ENCODE measurements at regions not wholly inside any gene's neighbourhood (a gene's known extent, or its start where the extent isn't known, plus 50 kb on each side); places are given as distances from the start of the nearest gene placed in this dataset.
"Not testable (repeated sequence)": the region's sequence is repeated elsewhere in the genome, so short reads cannot be mapped to it uniquely, and the experiment has no call there.

DNA sequence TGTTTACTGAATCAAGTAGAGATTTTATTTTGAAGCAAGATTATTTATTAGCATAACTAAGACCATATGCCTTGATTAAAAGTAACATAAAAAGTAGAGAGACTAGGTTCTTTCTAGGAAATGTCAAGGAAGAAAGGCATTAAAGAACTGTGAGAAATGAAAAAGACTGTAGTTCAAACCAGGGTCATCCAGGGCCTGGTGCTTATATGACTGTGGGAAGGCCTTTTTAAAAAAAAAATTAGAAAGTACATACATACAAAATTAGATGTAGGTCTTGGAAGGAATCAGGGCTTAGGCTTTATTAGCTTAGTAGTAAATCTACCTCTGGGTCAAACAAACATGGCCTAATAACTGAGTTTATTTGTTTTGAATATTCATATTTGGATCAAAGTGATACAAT, 173.9 kb upstream of the TBL1XR1 start:
- DNase-seq (ENCODE audit: low read depth, low spot score): no peak
- H3K4me3 ChIP-seq (ENCODE audit: low read length): no peak overlapping the region

DNA sequence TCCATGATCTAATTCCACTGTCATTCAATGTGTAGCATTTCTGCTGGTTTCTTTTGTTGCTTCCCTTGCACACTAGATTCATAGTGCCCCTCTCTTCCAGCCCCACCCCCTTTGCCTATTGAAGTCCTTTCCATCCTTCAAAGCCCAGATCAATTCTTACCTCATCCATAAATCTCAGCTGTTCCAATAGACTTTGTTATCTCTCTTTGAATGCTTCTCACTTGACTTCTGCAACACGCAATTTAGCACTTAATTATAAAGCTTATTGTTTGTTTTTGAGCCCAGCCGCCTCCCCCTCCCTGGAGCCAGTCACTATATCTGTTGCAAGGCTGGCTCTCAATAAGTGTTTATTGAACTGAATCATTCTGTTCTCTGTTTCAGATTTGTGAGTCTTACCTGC, 174.6 kb upstream of the TBL1XR1 start:
- DNase-seq (ENCODE audit: low read depth, low spot score): no peak
- no peak overlapping the region for H3K4me3 ChIP-seq (ENCODE audit: low read length)

DNA sequence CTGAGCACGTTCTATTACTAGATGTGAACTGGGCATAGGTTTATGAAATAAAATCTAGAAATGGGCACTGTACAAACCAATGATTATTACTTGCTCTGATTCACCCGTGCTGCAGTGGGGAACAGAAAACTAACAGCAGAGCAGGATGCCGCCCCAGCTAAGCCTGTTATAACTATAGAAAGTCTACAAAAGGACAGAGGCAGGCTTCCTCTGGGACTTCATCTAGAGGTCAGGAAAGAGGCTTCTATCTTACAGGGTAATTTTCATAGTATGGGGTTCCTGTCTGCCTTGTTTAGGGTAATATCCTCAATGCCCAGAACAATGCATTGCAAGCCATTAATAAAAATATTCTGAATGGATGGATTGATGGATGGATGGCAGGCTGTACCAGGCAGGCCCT, 177.0 kb upstream of the TBL1XR1 start:
- H3K4me3 ChIP-seq (ENCODE audit: low read length): no peak overlapping the region

DNA sequence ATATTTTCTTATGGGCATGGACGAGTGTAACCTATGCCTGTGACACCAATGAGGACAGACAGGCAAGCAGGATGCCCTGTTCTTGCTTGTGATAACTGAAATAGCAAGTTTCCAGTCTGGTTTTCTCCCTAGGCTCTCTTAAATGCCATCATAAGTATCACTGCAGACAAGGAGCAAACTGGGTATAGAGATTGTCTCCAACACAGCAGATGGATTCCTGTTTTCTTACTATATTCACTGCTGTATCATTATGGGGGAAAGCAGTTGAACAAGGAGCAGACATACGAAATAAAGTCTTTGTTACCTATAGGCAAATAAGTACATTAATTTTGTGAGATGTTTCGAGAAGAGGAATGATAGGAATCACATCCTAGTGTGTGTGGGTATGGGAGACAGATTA, 178.0 kb upstream of the TBL1XR1 start:
- no peak for DNase-seq (ENCODE audit: low read depth, low spot score)
- no peak overlapping the region for H3K4me3 ChIP-seq (ENCODE audit: low read length)

More for the DNA sequence above, 177.0 kb upstream of the TBL1XR1 start:
- no peak for DNase-seq (ENCODE audit: low read depth, low spot score)

DNA sequence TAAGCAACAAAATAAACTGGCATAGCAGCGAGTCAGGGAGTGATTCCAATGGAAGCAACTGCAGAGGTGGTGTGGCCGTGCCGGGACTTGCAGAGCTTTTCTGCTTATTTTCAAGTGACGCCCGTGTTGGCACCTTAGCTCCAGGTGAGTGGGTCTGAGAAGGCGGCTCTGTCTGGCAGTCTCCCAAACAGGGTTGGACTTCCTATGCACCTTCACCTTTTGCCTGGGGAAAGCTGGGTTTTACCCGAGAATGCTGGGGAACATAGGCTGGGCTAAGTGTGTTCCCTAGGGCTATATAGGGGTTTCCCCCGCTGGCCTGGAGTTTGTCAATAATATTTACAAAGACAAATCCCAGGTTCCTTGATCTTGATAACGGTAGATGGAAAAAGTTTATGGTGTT, 179.9 kb upstream of the TBL1XR1 start:
- H3K4me3 ChIP-seq (ENCODE audit: low read length): no peak overlapping the region
- DNase-seq (ENCODE audit: low read depth, low spot score): no peak

DNA sequence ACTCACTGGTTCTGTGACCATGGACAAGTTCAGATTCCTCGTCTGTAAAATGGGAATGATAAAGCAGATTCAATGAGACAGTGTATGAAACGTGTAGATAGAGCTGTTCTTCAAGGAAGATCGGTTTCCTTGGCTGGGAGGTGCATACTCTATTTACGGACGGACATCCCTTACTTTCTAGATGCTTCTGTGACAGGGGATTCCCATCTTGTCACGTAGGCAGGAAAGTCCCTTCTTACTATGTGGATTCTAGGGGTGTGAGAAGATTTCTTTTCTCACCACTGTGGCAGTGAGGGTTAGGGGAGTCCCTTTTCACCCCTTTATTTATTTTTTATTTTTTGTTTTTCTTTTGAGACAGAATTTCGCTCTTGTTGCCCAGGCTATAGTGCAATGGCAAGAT, 180.9 kb upstream of the TBL1XR1 start:
- no peak for DNase-seq (ENCODE audit: low read depth, low spot score)

DNA sequence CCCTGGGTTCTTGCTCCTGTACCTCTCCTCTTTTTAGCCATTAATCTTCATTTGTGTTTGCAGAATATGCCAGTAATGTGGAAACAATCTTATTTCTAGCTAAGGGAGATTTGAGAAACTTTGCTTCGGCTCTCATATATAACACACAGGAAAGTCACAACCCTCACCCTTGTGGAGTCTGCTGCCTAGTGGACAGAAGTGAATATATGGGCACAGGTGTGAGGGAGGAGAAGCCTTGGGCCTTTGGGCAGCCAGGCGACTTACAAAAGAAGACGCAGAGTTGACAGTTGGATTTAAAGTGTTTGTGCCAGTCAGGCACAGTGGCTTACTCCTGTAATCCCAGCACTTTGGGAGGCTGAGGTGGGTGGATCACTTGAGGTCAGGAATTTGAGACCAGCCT, 181.8 kb upstream of the TBL1XR1 start:
- DNase-seq (ENCODE audit: low read depth, low spot score): no peak
- H3K4me3 ChIP-seq (ENCODE audit: low read length): no peak overlapping the region

More for the DNA sequence above, 180.9 kb upstream of the TBL1XR1 start:
- no peak overlapping the region for H3K4me3 ChIP-seq (ENCODE audit: low read length)

DNA sequence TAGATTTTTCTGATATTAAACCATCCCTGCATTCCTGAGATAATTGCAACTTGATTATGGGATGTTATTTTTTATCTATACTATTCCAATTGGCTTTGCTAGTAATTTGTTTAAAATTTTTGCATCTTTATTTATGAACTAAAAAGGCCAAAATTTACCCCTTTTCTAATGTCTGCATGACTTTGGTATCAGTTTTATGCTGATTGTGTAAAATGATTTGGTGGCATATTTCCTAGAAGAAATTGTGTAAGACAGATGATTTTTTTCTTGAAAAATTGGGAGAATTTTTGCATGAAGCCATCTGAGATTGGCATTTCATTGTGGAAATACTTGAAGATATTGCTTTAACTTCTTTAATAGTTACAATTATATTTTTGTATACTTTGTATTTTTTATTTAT, 183.8 kb upstream of the TBL1XR1 start:
- DNase-seq (ENCODE audit: low read depth, low spot score): no peak
- H3K4me3 ChIP-seq (ENCODE audit: low read length): no peak overlapping the region

DNA sequence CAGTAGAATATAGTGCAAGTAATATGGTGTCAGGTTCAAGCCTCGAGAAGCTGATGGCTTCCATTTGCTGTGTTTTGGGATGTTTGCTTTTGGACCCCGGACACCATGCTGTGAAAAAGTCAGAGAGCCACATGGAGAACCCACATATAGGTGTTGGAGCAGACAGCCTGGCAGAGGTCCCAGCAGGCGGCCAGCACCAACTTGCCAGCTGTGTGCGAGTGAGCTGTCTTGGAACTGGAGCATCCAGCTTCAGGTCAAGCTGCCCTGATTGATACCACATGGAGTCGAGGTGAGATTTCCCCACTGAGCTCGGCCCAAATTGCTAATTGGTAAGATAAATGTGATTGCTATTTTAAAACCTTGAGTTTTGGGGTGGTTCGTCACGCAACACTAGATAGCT, 185.7 kb upstream of the TBL1XR1 start:
- no peak overlapping the region for H3K4me3 ChIP-seq (ENCODE audit: low read length)
- no peak for DNase-seq (ENCODE audit: low read depth, low spot score)

DNA sequence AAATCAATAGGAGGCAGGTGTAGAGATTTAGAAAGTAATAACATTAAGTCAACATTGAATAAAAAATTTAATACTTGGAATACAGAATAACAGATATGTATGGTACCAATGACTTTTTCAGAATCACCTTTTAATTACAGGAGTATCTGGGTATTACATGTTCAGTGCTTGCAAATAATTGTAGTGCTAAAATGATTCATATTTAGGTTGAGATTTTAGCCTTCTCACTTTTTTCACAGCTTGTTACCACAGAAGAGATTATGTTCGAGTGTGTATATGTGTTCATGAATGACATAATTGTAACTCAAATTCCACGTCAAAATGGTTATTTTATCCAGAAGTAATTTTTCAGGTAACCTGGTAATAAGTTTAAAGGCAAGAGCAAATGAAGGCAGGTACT, 187.9 kb upstream of the TBL1XR1 start:
- no peak for DNase-seq (ENCODE audit: low read depth, low spot score)
- H3K4me3 ChIP-seq (ENCODE audit: low read length): no peak overlapping the region

DNA sequence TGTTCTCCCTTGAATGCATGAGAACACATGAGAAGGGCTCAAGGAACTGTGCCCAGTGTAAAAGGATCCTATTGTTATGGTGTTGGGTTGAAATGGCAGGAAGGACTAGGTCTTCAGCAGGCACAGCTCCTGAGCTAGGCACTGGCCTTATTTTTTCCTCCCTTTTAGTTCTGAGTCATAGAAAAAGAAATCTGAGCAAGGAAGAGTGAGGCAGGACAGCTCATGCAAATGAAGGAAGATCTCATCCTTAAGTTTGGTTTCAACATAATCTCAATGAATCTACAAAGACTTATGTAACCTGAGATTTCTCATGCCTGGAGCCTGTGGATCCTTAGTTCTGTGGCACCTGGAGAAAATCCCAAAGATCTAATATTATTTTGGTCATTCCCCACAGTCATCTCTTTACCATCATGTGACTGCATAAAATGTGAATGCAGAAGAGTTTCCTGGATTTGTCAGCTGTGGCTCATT, 188.6 kb upstream of the TBL1XR1 start:
- DNase-seq (ENCODE audit: low read depth, low spot score): no peak
- H3K4me3 ChIP-seq (ENCODE audit: low read length): no peak overlapping the region

DNA sequence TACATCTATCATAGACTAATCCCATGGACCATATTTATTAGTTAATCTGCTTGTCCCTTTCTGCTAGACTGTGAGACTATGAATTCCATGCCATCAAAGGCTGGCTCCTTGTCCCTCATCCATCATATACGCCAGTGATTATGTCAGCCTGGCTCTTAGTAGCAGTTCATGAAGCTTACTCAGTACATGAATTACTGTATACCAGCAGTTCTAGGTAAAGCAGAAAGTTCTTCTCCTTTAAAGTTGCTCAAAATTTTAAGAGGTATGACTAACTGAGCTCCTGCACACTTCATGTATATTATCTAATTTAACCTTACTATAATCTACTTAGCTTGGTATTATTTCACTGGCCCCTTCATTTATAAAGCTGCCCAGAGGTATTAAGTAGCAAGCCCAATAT, 190.9 kb upstream of the TBL1XR1 start:
- DNase-seq (ENCODE audit: low read depth, low spot score): no peak
- H3K4me3 ChIP-seq (ENCODE audit: low read length): no peak overlapping the region

DNA sequence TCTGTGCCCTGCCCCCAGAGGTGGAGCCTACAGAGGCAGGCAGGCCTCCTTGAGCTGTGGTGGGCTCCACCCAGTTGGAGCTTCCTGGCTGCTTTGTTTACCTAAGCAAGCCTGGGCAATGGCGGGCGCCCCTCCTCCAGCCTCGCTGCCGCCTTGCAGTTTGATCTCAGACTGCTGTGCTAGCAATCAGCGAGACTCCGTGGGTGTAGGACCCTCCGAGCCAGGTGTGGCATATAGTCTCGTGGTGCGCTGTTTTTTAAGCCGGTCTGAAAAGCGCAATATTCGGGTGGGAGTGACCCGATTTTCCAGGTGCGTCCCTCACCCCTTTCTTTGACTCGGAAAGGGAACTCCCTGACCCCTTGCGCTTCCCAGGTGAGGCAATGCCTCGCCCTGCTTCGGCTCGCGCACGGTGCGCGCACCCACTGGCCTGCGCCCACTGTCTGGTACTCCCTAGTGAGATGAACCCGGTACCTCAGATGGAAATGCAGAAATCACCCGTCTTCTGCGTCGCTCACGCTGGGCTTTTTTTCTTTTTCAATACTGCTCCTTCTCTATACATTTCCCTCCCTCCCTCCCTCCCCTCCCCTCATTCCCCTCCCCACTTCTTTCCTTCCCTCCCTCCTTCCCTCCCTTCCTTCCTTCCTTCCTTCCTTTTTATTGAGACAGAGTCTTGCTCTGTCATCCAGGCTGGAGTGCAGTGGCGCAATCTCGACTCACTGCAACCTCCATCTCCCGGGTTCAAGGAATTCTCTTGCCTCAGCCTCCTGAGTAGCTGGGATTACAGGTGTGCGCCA, 197.1 kb upstream of the TBL1XR1 start:
- not testable (repeated sequence) for DNase-seq (ENCODE audit: low read depth, low spot score); H3K4me3 ChIP-seq (ENCODE audit: low read length)

DNA sequence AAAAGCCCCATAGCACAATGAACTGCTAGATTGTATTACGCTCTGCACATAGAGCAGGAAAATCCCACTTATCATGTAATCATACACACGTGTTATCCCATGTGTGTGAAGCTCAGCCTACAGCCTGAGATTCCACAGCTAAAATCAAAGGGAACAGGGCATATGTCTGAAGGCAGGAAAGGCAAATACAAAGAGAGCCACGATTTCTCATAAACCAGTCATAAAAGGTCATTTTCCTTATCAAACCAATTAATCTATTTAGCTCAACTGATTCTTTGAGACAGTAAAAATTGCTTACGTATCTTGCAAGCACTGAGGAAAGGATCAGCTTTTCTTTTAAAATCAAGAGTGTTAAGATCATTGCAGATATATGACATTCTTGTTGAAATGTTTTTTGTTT, 199.5 kb upstream of the TBL1XR1 start:
- DNase-seq (ENCODE audit: low read depth, low spot score): no peak
- H3K4me3 ChIP-seq (ENCODE audit: low read length): no peak overlapping the region

DNA sequence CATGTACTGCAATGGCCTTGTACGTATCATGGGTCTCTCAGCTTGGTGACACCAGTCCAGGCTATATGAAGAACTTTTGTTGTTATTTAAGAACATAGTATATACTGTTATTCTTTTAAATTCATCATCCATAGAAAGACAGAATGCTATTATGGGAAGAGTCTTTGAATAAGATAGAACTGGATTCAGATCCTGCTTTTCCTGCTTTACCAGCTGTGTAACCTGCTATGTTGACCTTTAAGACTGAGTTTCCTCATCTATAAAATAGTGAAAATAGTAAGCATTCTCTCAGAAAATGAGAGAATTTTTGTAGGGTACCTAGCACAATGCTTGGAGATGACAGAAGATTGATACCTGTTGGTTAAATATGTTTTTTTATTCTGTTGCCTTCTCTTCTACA, 204.1 kb upstream of the TBL1XR1 start:
- H3K4me3 ChIP-seq (ENCODE audit: low read length): no peak overlapping the region
- no peak for DNase-seq (ENCODE audit: low read depth, low spot score)

DNA sequence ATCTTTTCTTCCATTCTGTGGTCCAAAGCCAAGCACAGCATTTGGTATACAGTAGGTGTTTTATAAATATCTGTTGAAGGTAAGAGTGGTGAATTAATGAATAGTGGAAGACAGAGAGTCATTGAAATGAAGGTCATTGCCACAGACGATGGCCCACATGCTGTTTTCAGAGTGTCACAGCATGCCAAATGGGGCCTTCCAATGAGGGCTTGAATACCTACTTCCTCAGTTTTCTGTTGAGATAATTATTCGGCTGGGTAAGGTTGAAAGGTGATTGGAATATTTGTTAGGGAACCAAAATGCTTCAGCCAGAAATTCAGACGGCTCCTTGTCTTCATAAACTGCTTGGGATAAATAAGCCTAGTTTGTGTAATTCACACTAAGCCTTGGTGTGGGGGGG, 205.3 kb upstream of the TBL1XR1 start:
- no peak for DNase-seq (ENCODE audit: low read depth, low spot score)
- no peak overlapping the region for H3K4me3 ChIP-seq (ENCODE audit: low read length)

DNA sequence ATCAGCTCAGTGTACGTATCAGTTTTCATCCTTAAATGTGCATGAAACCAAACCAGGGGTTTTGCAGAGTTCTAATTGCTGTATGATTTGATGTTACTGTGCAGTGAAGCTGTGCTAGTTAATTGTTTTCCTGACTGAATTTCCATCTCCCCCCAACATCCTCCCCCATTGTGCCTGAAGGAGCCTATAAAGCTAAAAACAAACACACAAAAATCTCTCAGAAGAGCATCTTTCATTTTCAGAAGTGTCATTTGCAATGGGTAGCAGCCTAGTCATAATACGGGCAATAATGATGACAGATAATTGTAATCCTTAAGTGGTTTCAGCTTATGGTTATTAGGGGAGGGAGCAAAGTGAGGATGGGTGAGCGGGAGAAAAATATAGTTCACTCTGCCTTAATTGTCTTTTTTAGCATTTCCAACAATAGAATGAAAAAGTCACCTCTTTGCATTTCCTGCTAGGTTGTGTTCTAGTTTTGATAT, 207.9 kb upstream of the TBL1XR1 start:
- no peak for DNase-seq (ENCODE audit: low read depth, low spot score)
- H3K4me3 ChIP-seq (ENCODE audit: low read length): no peak overlapping the region

DNA sequence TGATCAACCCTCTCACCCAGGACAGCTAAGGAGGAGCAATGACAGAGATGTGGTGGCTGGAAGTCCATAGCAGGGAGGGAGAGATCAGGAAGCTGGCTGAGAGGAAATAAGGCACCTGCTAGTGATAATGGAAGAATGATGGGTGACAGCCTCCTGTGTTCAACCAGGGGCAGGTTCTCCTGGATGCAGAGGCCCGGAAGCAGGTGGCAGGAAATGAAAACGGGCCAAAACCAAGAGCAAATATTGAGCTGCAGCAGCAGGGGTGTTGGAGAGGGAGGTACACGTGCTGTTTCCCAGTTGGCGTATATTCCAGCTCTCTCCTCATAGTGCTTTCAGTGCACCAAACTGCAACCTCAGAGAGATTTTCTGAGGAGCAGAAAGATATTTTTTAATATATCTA, 213.4 kb upstream of the TBL1XR1 start:
- DNase-seq (ENCODE audit: low read depth, low spot score): peak; percentile 83
- H3K4me3 ChIP-seq (ENCODE audit: low read length): no peak overlapping the region

DNA sequence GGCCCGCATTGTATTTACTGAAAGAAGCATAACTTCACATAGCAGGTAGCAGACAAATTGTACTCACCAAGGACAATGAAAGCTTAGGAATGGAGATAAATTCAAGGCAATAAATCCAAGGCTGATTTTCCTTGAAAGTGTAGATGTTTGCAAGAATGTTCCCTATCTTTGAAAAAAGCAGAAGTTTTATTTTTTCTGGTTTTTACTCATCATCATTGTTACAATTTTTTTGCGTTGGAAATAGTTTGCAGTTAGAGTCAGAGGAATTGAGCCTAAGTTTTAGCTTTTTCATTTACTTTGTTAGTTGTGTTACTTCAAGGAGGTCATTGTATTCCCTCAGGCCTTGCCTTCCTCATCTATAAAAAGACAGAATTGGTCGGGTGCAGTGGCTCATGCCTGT, 213.9 kb upstream of the TBL1XR1 start:
- no peak overlapping the region for H3K4me3 ChIP-seq (ENCODE audit: low read length)
- no peak for DNase-seq (ENCODE audit: low read depth, low spot score)

DNA sequence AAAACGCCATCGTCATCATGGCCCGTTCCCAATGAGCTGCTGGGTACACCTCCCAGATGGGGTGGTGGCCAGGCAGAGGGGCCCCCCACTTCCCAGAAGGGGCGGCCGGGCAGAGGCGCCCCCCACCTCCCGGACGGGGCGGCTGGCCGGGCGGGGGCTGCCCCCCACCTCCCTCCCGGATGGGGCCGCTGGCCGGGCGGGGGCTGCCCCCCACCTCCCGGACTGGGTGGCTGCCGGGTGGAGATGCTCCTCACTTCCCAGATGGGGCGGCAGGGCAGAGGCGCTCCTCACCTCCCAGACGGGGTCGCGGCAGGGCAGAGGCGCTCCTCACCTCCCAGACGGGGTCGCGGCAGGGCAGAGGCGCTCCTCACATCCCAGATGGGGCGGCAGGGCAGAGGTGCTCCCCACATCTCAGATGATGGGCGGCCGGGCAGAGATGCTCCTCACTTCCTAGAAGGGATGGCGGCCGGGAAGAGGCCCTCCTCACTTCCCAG, 215.4 kb upstream of the TBL1XR1 start:
- not testable (repeated sequence) for DNase-seq (ENCODE audit: low read depth, low spot score); H3K4me3 ChIP-seq (ENCODE audit: low read length)

DNA sequence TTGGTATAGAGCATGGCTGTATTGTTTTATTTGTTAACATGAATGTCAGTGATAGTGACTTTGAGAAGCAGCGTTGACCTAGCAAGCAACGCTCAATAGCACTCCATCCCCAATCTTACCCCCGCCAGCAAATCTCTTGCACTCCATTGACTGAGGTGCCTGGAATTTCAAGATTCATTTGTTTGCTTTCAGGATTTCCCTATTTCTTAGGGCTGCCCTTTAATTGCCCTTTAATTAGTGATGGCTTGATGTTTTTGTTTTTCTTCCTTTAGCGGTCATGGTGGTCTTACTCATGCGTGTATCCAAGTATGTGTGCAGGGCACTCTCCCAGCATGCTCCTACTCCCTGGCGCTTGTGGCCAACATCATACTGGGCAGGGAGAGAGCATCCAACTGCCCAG, 216.8 kb upstream of the TBL1XR1 start:
- H3K4me3 ChIP-seq (ENCODE audit: low read length): no peak overlapping the region
- no peak for DNase-seq (ENCODE audit: low read depth, low spot score)

Measured in Jurkat, Clone E6-1 (cell line).